MCF 10A (cell line): ENCODE measurements at regions not wholly inside any gene's neighbourhood (a gene's known extent, or its start where the extent isn't known, plus 50 kb on each side); places are given as distances from the start of the nearest gene placed in this dataset.

Source experiments
- BruUV-seq: library from RNA; stranded (reverse); fragments of 400-500 nt; replicated peaks from 2 replicates; lab custom pipeline; 2021; lab: Mats Ljungman, UMichigan
- CTCF ChIA-PET: fragments of 300-600 bp; sonication (Branson Sonifier 250); formaldehyde crosslinking; extraction: SDS; loops from one replicate; lab custom pipeline; 2021; ENCODE audit warnings: antibody characterized with exemption, inconsistent platforms; lab: Yijun Ruan, JAX
- POLR2A ChIA-PET: fragments of 300-600, 350-650 bp; sonication (Branson Sonifier 250); formaldehyde crosslinking; extraction: SDS; loops from one replicate; lab custom pipeline; 2020; ENCODE audit warnings: antibody characterized with exemption, inconsistent platforms; lab: Yijun Ruan, JAX
- DNase-seq: peaks from one replicate; pipeline ENCODE4 v3.0.0-alpha.2; 2018; ENCODE audit not compliant: unreplicated experiment
- H3K27ac Mint-ChIP-seq: one replicate; pipeline ENCODE4 v1.8.0; 2022; ENCODE audit warnings: mild to moderate bottlenecking, low read depth, mixed read lengths; ENCODE audit not compliant: unreplicated experiment
- H3K27me3 Mint-ChIP-seq: one replicate; pipeline ENCODE4 v1.8.0; 2022; ENCODE audit warnings: mixed read lengths; ENCODE audit not compliant: insufficient read depth, unreplicated experiment
- H3K36me3 Mint-ChIP-seq: one replicate; pipeline ENCODE4 v1.8.0; 2022; ENCODE audit warnings: mild to moderate bottlenecking, moderate library complexity, mixed read lengths; ENCODE audit not compliant: insufficient read depth, unreplicated experiment
- H3K4me1 Mint-ChIP-seq: one replicate; pipeline ENCODE4 v1.8.0; 2022; ENCODE audit warnings: mixed read lengths; ENCODE audit not compliant: insufficient read depth, unreplicated experiment
- H3K4me3 Mint-ChIP-seq: one replicate; pipeline ENCODE4 v1.8.0; 2022; ENCODE audit warnings: mild to moderate bottlenecking, moderate library complexity, mixed read lengths; ENCODE audit not compliant: unreplicated experiment
- H3K9me3 Mint-ChIP-seq: one replicate; pipeline ENCODE4 v1.8.0; 2022; ENCODE audit warnings: mixed read lengths; ENCODE audit not compliant: unreplicated experiment
- CTCF ChIP-seq: fragments of 200-600 bp; IDR thresholded peaks from one replicate; pipeline ENCODE4 v1.8.0; 2022; ENCODE audit warnings: antibody characterized with exemption, mild to moderate bottlenecking; ENCODE audit not compliant: unreplicated experiment
- intact Hi-C: fragments of 100-400 bp; cut with micrococcal nuclease; formaldehyde crosslinking; loops from 2 replicates; pipeline ENCODE4 v1.14.1; 2022

- peaks cover 73% of the 10 kb centered on the region for H3K27me3 Mint-ChIP-seq
- H3K4me1 Mint-ChIP-seq = no peaks in the 10 kb centered on the region
- intact Hi-C loops = no loop called here
- no peak for DNase-seq
- BruUV-seq = no TSS peak
- no peaks in the 10 kb centered on the region for H3K36me3 Mint-ChIP-seq
- no peak overlapping the region for H3K4me3 Mint-ChIP-seq
- H3K27ac Mint-ChIP-seq = no peak overlapping the region
- ChIA-PET CTCF (no interaction called here), POLR2A (no interaction called here)
- TF ChIP-seq CTCF = no peak
- H3K9me3 Mint-ChIP-seq = no peaks in the 10 kb centered on the region
Observed at GRCh38 chr10:26355241-26355640, 82.9 kb upstream of the APBB1IP start.

- no TSS peak for BruUV-seq
- Mint-ChIP-seq H3K4me3 (no peak overlapping the region), H3K4me1 (no peaks in the 10 kb centered on the region)
Observed at GRCh38 chr10:26357203-26357602, 80.9 kb upstream of the APBB1IP start.

GRCh38 chr10:26358071-26358470, 80.1 kb upstream of the APBB1IP start:
- BruUV-seq = no TSS peak
- no peak overlapping the region for H3K4me3 Mint-ChIP-seq
- ChIA-PET POLR2A (no interaction called here), CTCF (no interaction called here)
- no peaks in the 10 kb centered on the region for H3K36me3 Mint-ChIP-seq
- intact Hi-C loops = no loop called here
- TF ChIP-seq CTCF = no peak
- peaks cover 73% of the 10 kb centered on the region for H3K27me3 Mint-ChIP-seq
- no peaks in the 10 kb centered on the region for H3K9me3 Mint-ChIP-seq
- DNase-seq = no peak
- H3K4me1 Mint-ChIP-seq = no peaks in the 10 kb centered on the region
- H3K27ac Mint-ChIP-seq = no peak overlapping the region

More at GRCh38 chr10:26357203-26357602, 80.9 kb upstream of the APBB1IP start:
- DNase-seq = no peak
- TF ChIP-seq CTCF = no peak
- Mint-ChIP-seq H3K27ac (no peak overlapping the region), H3K9me3 (no peaks in the 10 kb centered on the region), H3K27me3 (peaks cover 77% of the 10 kb centered on the region), H3K36me3 (no peaks in the 10 kb centered on the region)
- intact Hi-C loops = no loop called here
- CTCF ChIA-PET = no interaction called here
- POLR2A ChIA-PET = no interaction called here

- H3K36me3 Mint-ChIP-seq = no peaks in the 10 kb centered on the region
- DNase-seq = no peak
- H3K4me3 Mint-ChIP-seq = no peak overlapping the region
- TF ChIP-seq CTCF = no peak
- ChIA-PET POLR2A (interaction anchor here (0.6 kb wide), 2 partner anchors 75 to 523 kb away, joined by 3 to 4 read pairs; no protein-coding TSS in a partner anchor), CTCF (interaction anchor here (0.6 kb wide), 2 partner anchors 23 to 1009 kb away, joined by 3 to 4 read pairs; no protein-coding TSS in a partner anchor)
- BruUV-seq = no TSS peak
- intact Hi-C loops = no loop called here
- H3K27ac Mint-ChIP-seq = no peak overlapping the region
- H3K4me1 Mint-ChIP-seq = no peaks in the 10 kb centered on the region
- H3K27me3 Mint-ChIP-seq = peaks cover 57% of the 10 kb centered on the region
- no peaks in the 10 kb centered on the region for H3K9me3 Mint-ChIP-seq
Observed at GRCh38 chr10:26359670-26360069, 78.5 kb upstream of the APBB1IP start.
